Hepatocyte (in vitro differentiated cells): ENCODE measurements at regions not wholly inside any gene's neighbourhood (a gene's known extent, or its start where the extent isn't known, plus 50 kb on each side); places are given as distances from the start of the nearest gene placed in this dataset.
"Not testable (repeated sequence)": the region's sequence is repeated elsewhere in the genome, so short reads cannot be mapped to it uniquely, and the experiment has no call there.

Experiments used
- DNase-seq: peaks from one replicate; pipeline ENCODE4 v3.0.0-alpha.2; 2016; ENCODE audit warnings: low spot score
- H2AFZ ChIP-seq: fragments of 200-600 bp; sonication (generic); 2 replicates; pipeline ENCODE4 v1.6.0; 2016; ENCODE audit warnings: antibody characterized with exemption, mild to moderate bottlenecking
- H3K27ac ChIP-seq: fragments of 200-600 bp; sonication (generic); 2 replicates; pipeline ENCODE4 v1.5.1; 2016; ENCODE audit warnings: mild to moderate bottlenecking
- H3K27me3 ChIP-seq: fragments of 200-600 bp; sonication (generic); 2 replicates; pipeline ENCODE4 v1.6.1; 2016
- H3K36me3 ChIP-seq: fragments of 200-600 bp; sonication (generic); replicated peaks from 2 replicates; pipeline ENCODE4 v1.5.1; 2016; ENCODE audit warnings: low read depth; ENCODE audit not compliant: insufficient read depth
- H3K4me1 ChIP-seq: fragments of 200-600 bp; sonication (generic); 2 replicates; pipeline ENCODE4 v1.5.1; 2016; ENCODE audit warnings: mild to moderate bottlenecking, moderate library complexity; ENCODE audit not compliant: insufficient read depth
- H3K4me2 ChIP-seq: fragments of 200-600 bp; sonication (generic); 2 replicates; pipeline ENCODE4 v1.6.0; 2016
- H3K4me3 ChIP-seq: fragments of 200-600 bp; sonication (generic); 2 replicates; pipeline ENCODE4 v1.5.1; 2016; ENCODE audit warnings: mild to moderate bottlenecking
- H3K79me2 ChIP-seq: fragments of 200-600 bp; sonication (generic); 2 replicates; pipeline ENCODE4 v1.6.0; 2017; ENCODE audit warnings: mild to moderate bottlenecking
- H3K9me2 ChIP-seq: fragments of 200-600 bp; sonication (generic); replicated peaks from 2 replicates; pipeline ENCODE4 v1.6.0; 2017; ENCODE audit warnings: mild to moderate bottlenecking; ENCODE audit not compliant: insufficient read depth
- H3K9me3 ChIP-seq: fragments of 200-600 bp; sonication (generic); 2 replicates; pipeline ENCODE4 v1.5.1; 2016; ENCODE audit warnings: low read depth, mild to moderate bottlenecking
- H4K20me1 ChIP-seq: fragments of 200-600 bp; sonication (generic); 2 replicates; pipeline ENCODE4 v1.6.0; 2016; ENCODE audit warnings: mild to moderate bottlenecking; ENCODE audit not compliant: insufficient read depth, poor library complexity, severe bottlenecking
- CTCF ChIP-seq: fragments of 200-600 bp; sonication (generic); IDR thresholded peaks from 2 replicates; pipeline ENCODE4 v1.5.1; 2016; ENCODE audit warnings: antibody characterized with exemption, mild to moderate bottlenecking; ENCODE audit not compliant: poor library complexity
- EZH2 ChIP-seq: fragments of 200-600 bp; sonication (generic); IDR thresholded peaks from 2 replicates; pipeline ENCODE4 v1.6.1; 2016; ENCODE audit warnings: antibody characterized with exemption, mild to moderate bottlenecking, borderline replicate concordance
- EZH2phosphoT487 ChIP-seq: fragments of 200-600 bp; sonication (generic); IDR thresholded peaks from one replicate; pipeline ENCODE4 v1.6.1; 2018; ENCODE audit warnings: antibody characterized with exemption, mild to moderate bottlenecking, low read depth, moderate library complexity; ENCODE audit not compliant: unreplicated experiment, severe bottlenecking
- WGBS: methylation state at CpG from one replicate; pipeline ENCODE4 v1.1.6; 2016; ENCODE audit warnings: low lambda C conversion rate; ENCODE audit errors: missing lambda C conversion rate; 5-methylcytosine and 5-hydroxymethylcytosine counted together

GRCh38 chr6:10138917-10139316 lies 276.0 kb downstream of the TFAP2A start:
- Histone ChIP-seq H3K4me3 (no peak overlapping the region), H3K4me1 (no peaks in the 10 kb centered on the region), H3K4me2 (no peak overlapping the region), H4K20me1 (no peaks in the 10 kb centered on the region), H3K36me3 (no peaks in the 10 kb centered on the region), H3K27ac (no peak overlapping the region), H3K27me3 (no peaks in the 10 kb centered on the region), H2AFZ (no peak overlapping the region), H3K9me2 (no peaks in the 10 kb centered on the region), H3K79me2 (no peaks in the 10 kb centered on the region), H3K9me3 (no peaks in the 10 kb centered on the region)
- no peak for TF ChIP-seq EZH2phosphoT487
- TF ChIP-seq CTCF: no peak
- TF ChIP-seq EZH2: no peak
- no peak for DNase-seq
- 75% methylated on average over 3 of the region's 3 CpGs for WGBS

- Histone ChIP-seq H3K4me3 (no peak overlapping the region), H3K9me2 (no peaks in the 10 kb centered on the region), H2AFZ (no peak overlapping the region), H3K4me2 (no peak overlapping the region), H3K27me3 (no peaks in the 10 kb centered on the region), H3K36me3 (no peaks in the 10 kb centered on the region), H3K27ac (no peak overlapping the region), H3K9me3 (no peaks in the 10 kb centered on the region), H3K4me1 (no peaks in the 10 kb centered on the region), H4K20me1 (no peaks in the 10 kb centered on the region), H3K79me2 (no peaks in the 10 kb centered on the region)
- no peak for DNase-seq
- TF ChIP-seq EZH2phosphoT487 (no peak), CTCF (no peak)
- WGBS: 96% methylated on average over 2 of the region's 7 CpGs
Observed at GRCh38 chr6:10136636-10137035, 278.2 kb downstream of the TFAP2A start.

- WGBS: 93% methylated on average over 14 of the region's 14 CpGs
- not testable (repeated sequence) for H4K20me1 ChIP-seq, H3K9me3 ChIP-seq, H3K4me3 ChIP-seq, H3K27ac ChIP-seq, H3K36me3 ChIP-seq, DNase-seq, H3K4me2 ChIP-seq, H3K9me2 ChIP-seq, H3K79me2 ChIP-seq, H3K27me3 ChIP-seq, H2AFZ ChIP-seq, H3K4me1 ChIP-seq
Observed at GRCh38 chr6:10134185-10134584, 280.7 kb downstream of the TFAP2A start.

- no peak for DNase-seq
- H3K27me3 ChIP-seq: no peaks in the 10 kb centered on the region
- H3K4me2 ChIP-seq: no peak overlapping the region
- no peak overlapping the region for H2AFZ ChIP-seq
- no peak for TF ChIP-seq EZH2
- no peak for TF ChIP-seq EZH2phosphoT487
- no peak for TF ChIP-seq CTCF
- H3K36me3 ChIP-seq: no peaks in the 10 kb centered on the region
- H3K79me2 ChIP-seq: no peaks in the 10 kb centered on the region
- H3K4me3 ChIP-seq: no peak overlapping the region
- no peak overlapping the region for H3K27ac ChIP-seq
- 78% methylated on average over 4 of the region's 4 CpGs for WGBS
- H3K9me2 ChIP-seq: no peaks in the 10 kb centered on the region
- H4K20me1 ChIP-seq: no peaks in the 10 kb centered on the region
- no peaks in the 10 kb centered on the region for H3K4me1 ChIP-seq
- H3K9me3 ChIP-seq: no peaks in the 10 kb centered on the region
Observed at GRCh38 chr6:10128721-10129120, 286.2 kb downstream of the TFAP2A start.
